HCT116 (cell line): ENCODE measurements at regions not wholly inside any gene's neighbourhood (a gene's known extent, or its start where the extent isn't known, plus 50 kb on each side); places are given as distances from the start of the nearest gene placed in this dataset.

Experiments used
- CTCF ChIP-seq, 3 experiments: fragments of 200-600 bp in 1 of 3; sonication (generic) in 1 of 3; IDR thresholded peaks in 2 of 3; conservative IDR thresholded peaks in 1 of 3; 2 replicates each; pipeline ENCODE4 v1.5.1; 2012 to 2017; ENCODE audit warnings: low read depth in 2 of 3, low read length in 2 of 3, antibody characterized with exemption in 1 of 3, borderline replicate concordance in 1 of 3, control low read depth in 1 of 3, mild to moderate bottlenecking in 1 of 3, mixed read lengths in 1 of 3, mixed run types in 1 of 3, moderate library complexity in 1 of 3; ENCODE audit not compliant: insufficient read depth in 1 of 3
- EZH2 ChIP-seq: fragments of 200-600 bp; sonication (generic); IDR thresholded peaks from 2 replicates; pipeline ENCODE4 v1.6.1; 2017; ENCODE audit warnings: antibody characterized with exemption, mixed run types
- EZH2phosphoT487 ChIP-seq: fragments of 200-600 bp; IDR thresholded peaks from 2 replicates; pipeline ENCODE4 v1.6.1; 2018; ENCODE audit warnings: antibody characterized with exemption, borderline replicate concordance
- JUND ChIP-seq: IDR thresholded peaks from 2 replicates; pipeline ENCODE4 v1.6.1; 2012
- POLR2A ChIP-seq: IDR thresholded peaks from 2 replicates; pipeline ENCODE4 v1.7.0; 2011; ENCODE audit warnings: borderline replicate concordance; ENCODE audit not compliant: insufficient read depth, insufficient read length; ENCODE audit errors: extremely low read depth
- POLR2AphosphoS5 ChIP-seq: IDR thresholded peaks from 2 replicates; pipeline ENCODE4 v1.6.1; 2011; ENCODE audit warnings: mild to moderate bottlenecking, low read depth, low read length, moderate library complexity
- RAD21 ChIP-seq: IDR thresholded peaks from 2 replicates; pipeline ENCODE4 v1.6.1; 2012; ENCODE audit warnings: low read depth, mild to moderate bottlenecking
- REST ChIP-seq: IDR thresholded peaks from 2 replicates; pipeline ENCODE4 v1.6.1; 2012; ENCODE audit warnings: low read depth
- TCF7L2 ChIP-seq: IDR thresholded peaks from 2 replicates; pipeline ENCODE4 v1.7.0; 2011; ENCODE audit warnings: borderline replicate concordance, inconsistent platforms; ENCODE audit not compliant: insufficient read depth, insufficient read length; ENCODE audit errors: extremely low read depth
- YY1 ChIP-seq: IDR thresholded peaks from 2 replicates; pipeline ENCODE4 v1.6.1; 2011; ENCODE audit warnings: low read length, low read depth, moderate library complexity, mild to moderate bottlenecking; ENCODE audit not compliant: insufficient replicate concordance; ENCODE audit errors: extremely low read depth
- ZFX ChIP-seq: fragments of 450-650 bp; IDR thresholded peaks from 2 replicates; pipeline ENCODE4 v1.6.1; 2017
- ZNF274 ChIP-seq: fragments of 200-500 bp; sonication (Bioruptor generic); IDR thresholded peaks from 2 replicates; pipeline ENCODE4 v1.6.1; 2014; ENCODE audit warnings: mild to moderate bottlenecking, low read depth, low read length, inconsistent platforms

GRCh38 chr13:50073340-50073739 is 58.1 kb downstream of the KCNRG start:
- TF ChIP-seq CTCF (IDR thresholded peaks at IDR 0.05 in 2 of 3, conservative IDR thresholded peaks at IDR 0.05 in 1 of 3; ENCODE audit: borderline replicate concordance in 1 of 3, insufficient read depth in 1 of 3, low read depth in 2 of 3, low read length in 2 of 3) (no peak), YY1 (no peak), RAD21 (no peak), EZH2phosphoT487 (no peak), JUND (no peak), ZNF274 (no peak), POLR2AphosphoS5 (no peak), POLR2A (no peak), TCF7L2 (no peak), EZH2 (no peak), ZFX (no peak), REST (no peak)
